Natural killer cell (primary cell): ENCODE measurements at regions not wholly inside any gene's neighbourhood (a gene's known extent, or its start where the extent isn't known, plus 50 kb on each side); places are given as distances from the start of the nearest gene placed in this dataset.

Experiments
- ATAC-seq, 3 donors: fragments of 150-1000 bp in 2 of 3; fragments of 200-7000 bp in 1 of 3; cut with Tn5 transposase; 1 replicate in 1 of 3; 2 replicates in 2 of 3; pipeline ENCODE4 v1.10.0; 2021; ENCODE audit warnings: mild to moderate bottlenecking in 2 of 3, moderate library complexity in 2 of 3
- DNase-seq, 2 donors: peaks; one replicate each; pipeline versions ENCODE4 v3.0.0 to v3.0.0-alpha.2; 2013 to 2021; ENCODE audit warnings: mixed read lengths in 1 of 2
- H3K27ac ChIP-seq: one replicate; pipeline ENCODE4 v1.5.1; 2013; ENCODE audit warnings: mild to moderate bottlenecking, low read length
- H3K27me3 ChIP-seq: one replicate; pipeline ENCODE4 v1.6.1; 2013; ENCODE audit warnings: low read length; ENCODE audit not compliant: control insufficient read depth, insufficient read depth
- H3K36me3 ChIP-seq: one replicate; pipeline ENCODE4 v1.6.1; 2013; ENCODE audit warnings: low read length; ENCODE audit not compliant: control insufficient read depth, insufficient read depth
- H3K4me1 ChIP-seq: one replicate; pipeline ENCODE4 v1.6.1; 2013; ENCODE audit warnings: low read length; ENCODE audit not compliant: control insufficient read depth, insufficient read depth
- H3K4me3 ChIP-seq: one replicate; pipeline ENCODE4 v1.5.1; 2013; ENCODE audit warnings: low read length
- H3K9me3 ChIP-seq: one replicate; pipeline ENCODE4 v1.6.1; 2013; ENCODE audit warnings: low read length; ENCODE audit not compliant: control insufficient read depth, insufficient read depth
- H3K27ac Mint-ChIP-seq, 2 donors: one replicate each; pipeline ENCODE4 v1.8.0; 2022; ENCODE audit warnings: mild to moderate bottlenecking in 2 of 2, mixed read lengths in 2 of 2, moderate library complexity in 1 of 2
- H3K27me3 Mint-ChIP-seq, 2 donors: one replicate each; pipeline ENCODE4 v1.8.0; 2022; ENCODE audit warnings: low read depth in 2 of 2, mixed read lengths in 2 of 2
- H3K36me3 Mint-ChIP-seq: one replicate; pipeline ENCODE4 v1.8.0; 2022; ENCODE audit warnings: mixed read lengths
- H3K4me1 Mint-ChIP-seq, 2 donors: one replicate each; pipeline ENCODE4 v1.8.0; 2022; ENCODE audit warnings: mixed read lengths in 2 of 2
- H3K4me3 Mint-ChIP-seq: one replicate; pipeline ENCODE4 v1.8.0; 2022; ENCODE audit warnings: mild to moderate bottlenecking, moderate library complexity, mixed read lengths
- H3K9me3 Mint-ChIP-seq, 2 donors: one replicate each; pipeline ENCODE4 v1.8.0; 2022; ENCODE audit warnings: mixed read lengths in 2 of 2
- WGBS: methylation state at CpG from one replicate; pipeline ENCODE4 v1.1.7; 2013; ENCODE audit warnings: missing lambda C conversion rate; ENCODE audit not compliant: insufficient coverage; 5-methylcytosine and 5-hydroxymethylcytosine counted together
- intact Hi-C: fragments of 100-400 bp; cut with micrococcal nuclease; formaldehyde crosslinking; loops from one replicate; pipeline ENCODE4 v1.14.2; 2022
- TF ChIP-seq, protein P1 (sequence below): fragments of 200-600 bp; IDR thresholded peaks from one replicate; pipeline ENCODE4 v1.8.0; 2022; ENCODE audit warnings: antibody characterized with exemption

- no peaks in the 10 kb centered on the region for H3K27me3 ChIP-seq
- 68% methylated on average over 5 of the region's 5 CpGs for WGBS
Measured at GRCh38 chr3:62926494-62926893, 51.3 kb upstream of the CADPS start.

DNA sequence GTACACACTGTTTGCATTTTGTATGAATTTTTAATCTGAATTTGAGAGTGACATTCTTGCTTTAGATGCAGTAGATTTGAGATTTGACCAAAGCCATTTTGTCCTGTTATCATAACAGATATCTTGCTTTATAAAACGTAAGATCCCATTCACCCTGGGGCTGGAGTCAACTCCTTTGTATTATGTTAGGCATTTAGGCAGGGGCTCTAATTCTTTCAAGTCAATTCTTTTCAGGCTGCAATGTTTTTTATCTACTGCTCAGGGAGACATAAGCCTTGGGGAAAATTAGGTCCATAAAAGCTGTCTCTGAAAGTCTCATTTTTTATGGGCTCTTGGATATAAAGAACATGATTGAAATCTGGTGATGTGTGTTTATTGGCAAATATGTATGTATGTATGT, 53.0 kb upstream of the CADPS start:
- H3K4me1 ChIP-seq: no peaks in the 10 kb centered on the region
- no peaks in the 10 kb centered on the region for H3K36me3 ChIP-seq
- H3K9me3 Mint-ChIP-seq: peaks cover 9 to 10% of the 10 kb centered on the region in 2 donors
- H3K9me3 ChIP-seq: peaks cover 4% of the 10 kb centered on the region
- no peaks in the 10 kb centered on the region for H3K27me3 Mint-ChIP-seq
- TF ChIP-seq, protein P1, sequence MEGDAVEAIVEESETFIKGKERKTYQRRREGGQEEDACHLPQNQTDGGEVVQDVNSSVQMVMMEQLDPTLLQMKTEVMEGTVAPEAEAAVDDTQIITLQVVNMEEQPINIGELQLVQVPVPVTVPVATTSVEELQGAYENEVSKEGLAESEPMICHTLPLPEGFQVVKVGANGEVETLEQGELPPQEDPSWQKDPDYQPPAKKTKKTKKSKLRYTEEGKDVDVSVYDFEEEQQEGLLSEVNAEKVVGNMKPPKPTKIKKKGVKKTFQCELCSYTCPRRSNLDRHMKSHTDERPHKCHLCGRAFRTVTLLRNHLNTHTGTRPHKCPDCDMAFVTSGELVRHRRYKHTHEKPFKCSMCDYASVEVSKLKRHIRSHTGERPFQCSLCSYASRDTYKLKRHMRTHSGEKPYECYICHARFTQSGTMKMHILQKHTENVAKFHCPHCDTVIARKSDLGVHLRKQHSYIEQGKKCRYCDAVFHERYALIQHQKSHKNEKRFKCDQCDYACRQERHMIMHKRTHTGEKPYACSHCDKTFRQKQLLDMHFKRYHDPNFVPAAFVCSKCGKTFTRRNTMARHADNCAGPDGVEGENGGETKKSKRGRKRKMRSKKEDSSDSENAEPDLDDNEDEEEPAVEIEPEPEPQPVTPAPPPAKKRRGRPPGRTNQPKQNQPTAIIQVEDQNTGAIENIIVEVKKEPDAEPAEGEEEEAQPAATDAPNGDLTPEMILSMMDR: no peak
- ATAC-seq: no peak
- H3K36me3 Mint-ChIP-seq: no peaks in the 10 kb centered on the region
- no CpG with 5 or more reads among the region's 1 CpG for WGBS
- no peak for DNase-seq
- intact Hi-C loops: no loop called here
- H3K4me3 Mint-ChIP-seq: no peak overlapping the region
- no peak overlapping the region for H3K27ac Mint-ChIP-seq
- no peak overlapping the region for H3K27ac ChIP-seq
- H3K27me3 ChIP-seq: no peaks in the 10 kb centered on the region
- no peak overlapping the region for H3K4me3 ChIP-seq
- H3K4me1 Mint-ChIP-seq: no peaks in the 10 kb centered on the region

More at GRCh38 chr3:62926494-62926893, 51.3 kb upstream of the CADPS start:
- DNase-seq (no peak), ATAC-seq (no peak)
- intact Hi-C loops: no loop called here
- TF ChIP-seq, protein P1: no peak
- Mint-ChIP-seq H3K4me3 (no peak overlapping the region), H3K27me3 (no peaks in the 10 kb centered on the region), H3K9me3 (peaks cover 10 to 11% of the 10 kb centered on the region in 2 donors), H3K36me3 (no peaks in the 10 kb centered on the region), H3K27ac (no peak overlapping the region), H3K4me1 (no peaks in the 10 kb centered on the region)
- Histone ChIP-seq H3K27ac (no peak overlapping the region), H3K4me3 (no peak overlapping the region), H3K36me3 (no peaks in the 10 kb centered on the region), H3K4me1 (no peaks in the 10 kb centered on the region), H3K9me3 (peaks cover 4% of the 10 kb centered on the region)

DNA sequence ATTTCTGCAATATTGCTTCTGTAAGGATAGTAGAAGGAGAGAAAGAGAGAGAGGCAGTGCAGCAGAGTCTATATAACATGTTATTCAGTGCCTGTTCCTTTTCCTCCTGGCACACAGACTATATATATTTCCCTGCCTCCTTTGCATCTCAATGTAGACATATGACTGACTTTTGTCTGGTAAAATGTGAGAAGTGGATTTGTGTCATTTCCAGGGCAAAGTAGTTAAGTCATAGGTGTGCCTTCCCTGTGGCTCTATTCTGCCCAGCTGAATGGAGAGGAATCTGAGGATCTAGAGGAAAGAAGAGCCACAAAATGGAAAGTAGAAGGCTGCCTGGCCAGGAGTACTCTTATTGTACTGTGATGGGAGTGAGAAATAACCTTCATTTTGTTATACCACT, 54.6 kb upstream of the CADPS start:
- TF ChIP-seq, protein P1: no peak
- no peak for DNase-seq
- H3K4me3 Mint-ChIP-seq: no peak overlapping the region
- Histone ChIP-seq H3K27ac (no peak overlapping the region), H3K4me3 (no peak overlapping the region), H3K4me1 (no peaks in the 10 kb centered on the region), H3K36me3 (no peaks in the 10 kb centered on the region), H3K9me3 (peaks cover 1% of the 10 kb centered on the region), H3K27me3 (no peaks in the 10 kb centered on the region)
- no peaks in the 10 kb centered on the region for H3K36me3 Mint-ChIP-seq
- intact Hi-C loops: no loop called here
- peaks cover 7 to 10% of the 10 kb centered on the region in 2 donors for H3K9me3 Mint-ChIP-seq
- no peaks in the 10 kb centered on the region for H3K4me1 Mint-ChIP-seq
- no peak for ATAC-seq
- no peak overlapping the region for H3K27ac Mint-ChIP-seq
- no peaks in the 10 kb centered on the region for H3K27me3 Mint-ChIP-seq

DNA sequence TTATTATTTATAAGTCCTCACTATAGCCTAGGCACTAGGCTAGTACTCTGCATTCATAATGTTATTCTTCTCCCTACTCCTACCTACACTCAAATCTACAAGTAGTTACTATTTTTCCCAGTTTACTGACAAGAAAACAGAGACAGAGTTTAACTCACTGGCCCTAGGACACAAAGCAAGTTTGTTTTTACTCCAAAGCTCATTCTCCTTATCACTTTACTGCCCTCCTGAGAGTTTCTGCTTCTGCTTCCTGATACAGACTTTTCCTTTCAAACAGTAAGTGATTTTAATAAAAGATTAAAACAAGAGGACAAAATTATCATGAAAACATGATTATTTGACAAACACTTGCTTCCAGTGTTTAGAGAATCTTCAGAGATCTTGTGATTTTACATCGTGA, 60.6 kb upstream of the CADPS start:
- Mint-ChIP-seq H3K27ac (no peak overlapping the region), H3K4me3 (no peak overlapping the region)

More for the DNA sequence above, 60.6 kb upstream of the CADPS start:
- H3K4me1 ChIP-seq: no peaks in the 10 kb centered on the region
- Mint-ChIP-seq H3K4me1 (no peaks in the 10 kb centered on the region), H3K9me3 (peaks cover 10 to 25% of the 10 kb centered on the region in 2 donors), H3K36me3 (no peaks in the 10 kb centered on the region), H3K27me3 (no peaks in the 10 kb centered on the region)
- H3K27me3 ChIP-seq: no peaks in the 10 kb centered on the region
- DNase-seq: no peak
- no peak overlapping the region for H3K4me3 ChIP-seq
- no CpG with 5 or more reads among the region's 1 CpG for WGBS
- H3K9me3 ChIP-seq: no peaks in the 10 kb centered on the region
- intact Hi-C loops: no loop called here
- TF ChIP-seq, protein P1: no peak
- H3K27ac ChIP-seq: no peak overlapping the region
- no peaks in the 10 kb centered on the region for H3K36me3 ChIP-seq
- ATAC-seq: no peak
